ENCODE measurements at regions not wholly inside any gene's neighbourhood (a gene's known extent, or its start where the extent isn't known, plus 50 kb on each side); places are given as distances from the start of the nearest gene placed in this dataset.

GRCh38 chrX:15946783-15947580 lies 92.4 kb upstream of the AP1S2 start:
- ATAC-seq (peak in 1 of 2 donors; percentile 38), DNase-seq (ENCODE audit: low spot score in 2 of 2) (no peak)
- no peak overlapping the region for H3K27ac Mint-ChIP-seq
- H3K9me3 Mint-ChIP-seq, result no peaks in the 10 kb centered on the region
- H3K36me3 Mint-ChIP-seq, result no peaks in the 10 kb centered on the region

- no peak for DNase-seq (ENCODE audit: low spot score in 2 of 2)
Observed at GRCh38 chrX:15943391-15943790, 88.8 kb upstream of the AP1S2 start.

GRCh38 chrX:15942307-15942706 lies 87.7 kb upstream of the AP1S2 start:
- Mint-ChIP-seq H3K36me3 (no peaks in the 10 kb centered on the region), H3K9me3 (peaks cover 0 to 3% of the 10 kb centered on the region in 2 donors), H3K27ac (no peak overlapping the region)
- DNase-seq (ENCODE audit: low spot score in 2 of 2) (no peak), ATAC-seq (no peak)

More at GRCh38 chrX:15943391-15943790, 88.8 kb upstream of the AP1S2 start:
- H3K27ac Mint-ChIP-seq, result no peak overlapping the region
- peaks cover 0 to 3% of the 10 kb centered on the region in 2 donors for H3K9me3 Mint-ChIP-seq
- no peak for ATAC-seq
- H3K36me3 Mint-ChIP-seq, result no peaks in the 10 kb centered on the region

- H3K27ac Mint-ChIP-seq, result no peak overlapping the region
- peaks cover 0 to 3% of the 10 kb centered on the region in 2 donors for H3K9me3 Mint-ChIP-seq
- H3K36me3 Mint-ChIP-seq, result no peaks in the 10 kb centered on the region
- no peak for DNase-seq (ENCODE audit: low spot score in 2 of 2)
- no peak for ATAC-seq
Observed at GRCh38 chrX:15939737-15940136, 85.1 kb upstream of the AP1S2 start.

GRCh38 chrX:15938072-15938471 lies 83.5 kb upstream of the AP1S2 start:
- no peak for DNase-seq (ENCODE audit: low spot score in 2 of 2)
- no peaks in the 10 kb centered on the region for H3K36me3 Mint-ChIP-seq
- ATAC-seq, result no peak
- no peak overlapping the region for H3K27ac Mint-ChIP-seq
- H3K9me3 Mint-ChIP-seq, result peaks cover 0 to 3% of the 10 kb centered on the region in 2 donors

GRCh38 chrX:15931362-15931761 lies 76.7 kb upstream of the AP1S2 start:
- ATAC-seq, result no peak
- Mint-ChIP-seq H3K9me3 (no peaks in the 10 kb centered on the region), H3K27ac (no peak overlapping the region), H3K36me3 (peaks cover 0 to 5% of the 10 kb centered on the region in 2 donors)
- DNase-seq (ENCODE audit: low spot score in 2 of 2), result no peak

DNA sequence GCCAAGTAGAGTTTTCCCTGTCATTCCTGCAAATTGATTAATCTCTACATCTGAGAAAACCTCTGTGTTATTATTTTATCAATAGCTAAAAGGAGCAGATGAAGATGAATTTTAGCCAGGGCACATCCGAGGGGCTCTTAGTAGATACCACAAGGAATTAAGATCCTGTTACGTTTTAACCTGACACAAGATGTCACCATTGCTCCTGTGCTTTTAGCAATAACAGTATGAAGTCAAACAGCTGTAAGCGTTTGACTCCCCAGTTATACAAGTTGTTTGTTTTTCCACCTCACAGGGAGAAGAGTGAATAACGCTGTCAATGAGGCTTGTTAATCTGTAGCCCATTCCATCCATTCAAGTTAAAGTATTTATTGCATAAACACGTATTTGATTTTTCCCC lies 76.0 kb upstream of the AP1S2 start:
- Mint-ChIP-seq H3K36me3 (peaks cover 0 to 5% of the 10 kb centered on the region in 2 donors), H3K27ac (no peak overlapping the region), H3K9me3 (no peaks in the 10 kb centered on the region)
- DNase-seq (ENCODE audit: low spot score in 2 of 2) (no peak), ATAC-seq (no peak)

- no peak overlapping the region for H3K27ac Mint-ChIP-seq
Observed at GRCh38 chrX:15929194-15929593, 74.6 kb upstream of the AP1S2 start.

DNA sequence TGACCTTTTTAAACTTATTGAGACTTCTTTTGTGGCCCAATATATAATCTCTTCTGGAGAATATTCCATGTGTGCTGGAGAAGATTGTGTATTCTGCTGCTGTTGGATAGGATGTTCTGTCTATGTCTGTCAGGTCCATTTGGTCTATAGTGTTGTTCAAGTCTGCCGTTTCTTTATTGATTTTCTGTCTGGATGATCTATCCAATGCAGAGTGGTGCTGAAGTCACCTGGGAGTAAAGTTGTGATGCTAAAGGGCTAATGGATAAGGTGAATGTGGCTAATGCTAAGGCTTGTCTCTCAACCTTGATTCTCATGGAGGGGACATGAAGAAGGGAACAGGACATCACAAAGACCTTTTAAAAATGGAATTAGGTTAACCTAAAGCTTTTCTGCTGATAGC lies 72.0 kb upstream of the AP1S2 start:
- H3K9me3 Mint-ChIP-seq, result no peaks in the 10 kb centered on the region
- no peak overlapping the region for H3K27ac Mint-ChIP-seq
- H3K36me3 Mint-ChIP-seq, result peaks cover 0 to 5% of the 10 kb centered on the region in 2 donors
- no peak for ATAC-seq
- no peak for DNase-seq (ENCODE audit: low spot score in 2 of 2)

More at GRCh38 chrX:15929194-15929593, 74.6 kb upstream of the AP1S2 start:
- ATAC-seq (no peak), DNase-seq (ENCODE audit: low spot score in 2 of 2) (no peak)
- Mint-ChIP-seq H3K9me3 (no peaks in the 10 kb centered on the region), H3K36me3 (peaks cover 0 to 5% of the 10 kb centered on the region in 2 donors)

GRCh38 chrX:15918003-15918402 lies 63.4 kb upstream of the AP1S2 start:
- DNase-seq (ENCODE audit: low spot score in 2 of 2), result no peak
- ATAC-seq, result no peak
- H3K36me3 Mint-ChIP-seq, result no peaks in the 10 kb centered on the region
- H3K9me3 Mint-ChIP-seq, result no peaks in the 10 kb centered on the region
- H3K27ac Mint-ChIP-seq, result no peak overlapping the region

DNA sequence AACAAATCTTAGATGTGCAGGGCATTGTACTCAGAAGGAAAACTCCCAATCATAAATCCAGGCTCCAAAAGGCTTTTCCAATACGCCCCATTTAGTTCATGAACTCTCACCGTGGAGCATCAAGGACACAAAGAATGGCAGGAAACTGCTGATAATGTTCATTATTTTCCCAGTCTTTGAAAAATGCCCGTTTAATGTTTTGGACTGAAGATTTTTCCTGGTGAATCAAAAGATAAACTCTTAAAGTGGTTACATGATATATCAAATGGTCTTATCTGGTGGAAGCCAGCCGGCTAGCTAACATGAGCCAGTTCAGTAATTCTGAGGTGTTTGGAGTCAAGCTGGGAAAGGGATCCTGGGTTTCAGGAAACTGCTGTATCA lies 62.1 kb upstream of the AP1S2 start:
- Mint-ChIP-seq H3K36me3 (no peaks in the 10 kb centered on the region), H3K9me3 (no peaks in the 10 kb centered on the region), H3K27ac (no peak overlapping the region)
- DNase-seq (ENCODE audit: low spot score in 2 of 2) (no peak), ATAC-seq (no peak)

DNA sequence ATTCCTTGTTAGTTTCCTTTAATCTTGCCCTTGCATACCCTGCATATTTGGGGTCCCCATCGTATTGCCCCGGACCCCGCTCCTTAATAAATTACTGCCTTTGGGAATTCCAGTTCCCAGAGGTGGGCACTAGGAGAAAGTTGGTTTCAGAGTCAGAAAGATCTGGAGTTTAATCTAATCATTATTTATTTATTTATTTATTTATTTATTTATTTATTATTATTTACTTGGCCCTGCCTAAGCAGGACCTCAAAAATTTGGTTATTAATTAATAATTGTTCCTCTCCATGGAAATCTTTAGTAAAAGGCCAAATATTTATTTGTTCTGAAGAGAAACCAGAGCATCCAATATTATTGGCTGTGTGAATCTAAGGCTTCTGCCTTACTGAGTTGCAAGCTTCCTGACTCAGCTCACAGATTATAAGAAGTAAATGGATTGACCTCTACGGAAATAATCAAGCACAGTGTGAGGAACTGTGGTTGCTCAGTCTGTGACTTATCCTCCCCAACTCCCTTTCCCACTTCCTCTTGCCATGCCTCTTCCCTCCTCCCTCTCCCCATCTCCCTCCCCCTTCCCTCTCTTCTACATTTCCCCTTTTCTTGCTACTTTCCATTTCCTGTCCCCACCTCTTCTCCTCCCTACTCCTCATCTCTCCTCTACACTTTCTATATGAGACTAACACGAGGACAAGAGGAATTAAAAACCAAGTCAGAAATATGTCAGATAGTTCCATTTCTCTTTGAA lies 61.5 kb upstream of the AP1S2 start:
- ATAC-seq, result no peak

DNA sequence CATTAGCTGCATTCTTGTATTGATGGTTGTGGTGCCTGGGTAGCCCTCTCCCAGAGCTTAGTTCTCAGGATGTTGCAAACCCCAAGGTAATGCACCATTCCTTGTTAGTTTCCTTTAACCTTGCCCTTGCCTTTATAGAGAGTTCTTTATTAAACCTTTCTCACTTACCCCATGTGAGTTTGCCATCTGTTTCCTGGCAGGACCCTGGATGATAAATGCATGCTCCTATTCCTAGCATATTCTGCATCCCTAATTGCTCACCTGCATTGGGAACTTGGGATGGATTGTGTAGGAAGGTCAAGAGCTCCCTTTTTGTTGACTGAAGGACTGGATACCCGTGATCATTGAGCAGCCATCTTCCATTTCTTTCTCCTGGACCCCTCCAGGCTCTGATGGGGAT lies 59.9 kb upstream of the AP1S2 start:
- Mint-ChIP-seq H3K36me3 (no peaks in the 10 kb centered on the region), H3K27ac (no peak overlapping the region), H3K9me3 (no peaks in the 10 kb centered on the region)
- ATAC-seq (no peak), DNase-seq (ENCODE audit: low spot score in 2 of 2) (no peak)

More for the DNA sequence above, 61.5 kb upstream of the AP1S2 start:
- Mint-ChIP-seq H3K27ac (no peak overlapping the region), H3K9me3 (no peaks in the 10 kb centered on the region), H3K36me3 (no peaks in the 10 kb centered on the region)
- DNase-seq (ENCODE audit: low spot score in 2 of 2), result no peak

GRCh38 chrX:15913146-15913545 lies 58.5 kb upstream of the AP1S2 start:
- peak overlapping the region in 1 of 2 donors; percentile 47 for H3K27ac Mint-ChIP-seq

GRCh38 chrX:15911734-15912550 lies 57.3 kb upstream of the AP1S2 start:
- no peaks in the 10 kb centered on the region for H3K36me3 Mint-ChIP-seq
- DNase-seq (ENCODE audit: low spot score in 2 of 2), result no peak
- no peak overlapping the region for H3K27ac Mint-ChIP-seq
- ATAC-seq, result no peak
- no peaks in the 10 kb centered on the region for H3K9me3 Mint-ChIP-seq

More at GRCh38 chrX:15913146-15913545, 58.5 kb upstream of the AP1S2 start:
- Mint-ChIP-seq H3K9me3 (no peaks in the 10 kb centered on the region), H3K36me3 (no peaks in the 10 kb centered on the region)
- ATAC-seq, result no peak
- DNase-seq (ENCODE audit: low spot score in 2 of 2), result no peak

- no peak for ATAC-seq
- Mint-ChIP-seq H3K9me3 (no peaks in the 10 kb centered on the region), H3K36me3 (no peaks in the 10 kb centered on the region), H3K27ac (no peak overlapping the region)
- no peak for DNase-seq (ENCODE audit: low spot score in 2 of 2)
Observed at GRCh38 chrX:15909605-15910004, 55.0 kb upstream of the AP1S2 start.

Measured in activated naive CD4-positive, alpha-beta T cell treated with anti-CD3 and anti-CD28 coated beads, Interleukin-2, amount 50 U/mL, for 72 hours (primary cell).